HepG2 (cell line): ENCODE measurements at regions not wholly inside any gene's neighbourhood (a gene's known extent, or its start where the extent isn't known, plus 50 kb on each side); places are given as distances from the start of the nearest gene placed in this dataset.

Experiments
- ATAC-seq: fragments of 200-7000 bp; cut with Tn5 transposase; 3 replicates; pipeline ENCODE4 v1.9.1; 2020; ENCODE audit warnings: mild to moderate bottlenecking, moderate library complexity
- BruUV-seq: library from RNA; stranded (reverse); fragments of 400-500 nt; replicated peaks from 2 replicates; lab custom pipeline; 2021; lab: Mats Ljungman, UMichigan
- CTCF ChIA-PET: fragments of 300-600 bp; formaldehyde crosslinking; extraction: SDS; loops from one replicate; lab custom pipeline; 2021; ENCODE audit warnings: low total read pairs, inconsistent platforms, low intra/inter-chr PET ratio; lab: Yijun Ruan, JAX
- POLR2A ChIA-PET: fragments of 350-600 bp; sonication (Branson Sonifier 250); formaldehyde crosslinking; loops from one replicate; lab custom pipeline; 2020; ENCODE audit warnings: antibody characterized with exemption, inconsistent platforms; lab: Yijun Ruan, JAX
- DNase-seq: peaks from one replicate; pipeline ENCODE4 v3.0.0-alpha.2; 2015; ENCODE audit warnings: low spot score
- FAIRE-seq: peaks from 3 replicates; lab custom pipeline; 2011; peaks lifted over from hg19 to GRCh38; lab: Jason Lieb, UNC
- H2AFZ ChIP-seq: one replicate; pipeline ENCODE4 v1.6.1; 2011; ENCODE audit warnings: low read length, inconsistent platforms
- H3K27ac ChIP-seq: fragments of 300-600 bp; 3 replicates; pipeline ENCODE4 v1.8.0; 2011; ENCODE audit warnings: mixed run types, mild to moderate bottlenecking, mixed read lengths, low read length, inconsistent platforms; ENCODE audit not compliant: insufficient read depth; ENCODE audit errors: extremely low read length
- H3K27me3 ChIP-seq, 2 experiments: fragments of 200-600 bp in 1 of 2; 2 replicates in 1 of 2; 3 replicates in 1 of 2; pipeline versions ENCODE4 v1.6.0 to v1.8.0; 2011; ENCODE audit warnings: low read length in 2 of 2, mild to moderate bottlenecking in 2 of 2, moderate library complexity in 2 of 2, inconsistent platforms in 1 of 2; ENCODE audit not compliant: insufficient read depth in 2 of 2, control insufficient read depth in 1 of 2
- H3K36me3 ChIP-seq, 2 experiments: fragments of 200-600 bp in 1 of 2; replicated peaks in 1 of 2; 2 replicates in 1 of 2; 3 replicates in 1 of 2; pipeline versions ENCODE4 v1.5.1 to v1.8.0; 2011; ENCODE audit warnings: low read length in 2 of 2, inconsistent platforms in 1 of 2; ENCODE audit not compliant: insufficient read depth in 2 of 2, control insufficient read depth in 1 of 2
- H3K4me1 ChIP-seq: 2 replicates; pipeline ENCODE4 v1.5.1; 2012; ENCODE audit warnings: low read length, inconsistent platforms; ENCODE audit not compliant: insufficient read depth
- H3K4me2 ChIP-seq: 2 replicates; pipeline ENCODE4 v1.6.0; 2011; ENCODE audit warnings: low read depth, low read length, inconsistent platforms
- H3K4me3 ChIP-seq, 3 experiments: fragments of 200-600 bp in 1 of 3; sonication (generic), shearing (Covaris generic) in 1 of 3; replicated peaks in 1 of 3; 2 replicates each; pipeline ENCODE4 v1.5.1; 2011 to 2016; ENCODE audit warnings: low read length in 3 of 3, inconsistent platforms in 2 of 3, low read depth in 2 of 3, mild to moderate bottlenecking in 2 of 3, control low read depth in 1 of 3, mixed read lengths in 1 of 3; ENCODE audit not compliant: insufficient read depth in 1 of 3
- H3K79me2 ChIP-seq: one replicate; pipeline ENCODE4 v1.6.1; 2011; ENCODE audit warnings: low read length, inconsistent platforms; ENCODE audit not compliant: insufficient read depth
- H3K9ac ChIP-seq: 2 replicates; pipeline ENCODE4 v1.6.0; 2011; ENCODE audit warnings: mild to moderate bottlenecking, low read depth, low read length, inconsistent platforms; ENCODE audit not compliant: insufficient read depth
- H3K9me3 ChIP-seq: 2 replicates; pipeline ENCODE4 v1.5.1; 2012; ENCODE audit warnings: mild to moderate bottlenecking, low read length
- H4K20me1 ChIP-seq: 2 replicates; pipeline ENCODE4 v1.6.0; 2011; ENCODE audit warnings: inconsistent platforms, mild to moderate bottlenecking, low read length, moderate library complexity; ENCODE audit not compliant: insufficient read depth
- ATRX ChIP-seq: sonication (generic); formaldehyde crosslinking; IDR thresholded peaks from 2 replicates; pipeline ENCODE4 v1.4.0; 2020; ENCODE audit warnings: missing genetic modification reagents, borderline replicate concordance
- BRD4 ChIP-seq: sonication (generic); formaldehyde crosslinking; IDR thresholded peaks from 2 replicates; pipeline ENCODE4 v1.4.0; 2020; ENCODE audit warnings: missing genetic modification reagents
- CC2D1A ChIP-seq: sonication (generic); formaldehyde crosslinking; IDR thresholded peaks from 2 replicates; pipeline ENCODE4 v1.8.1; 2023; ENCODE audit warnings: mild to moderate bottlenecking, missing genetic modification reagents
- JDP2 ChIP-seq: sonication (generic); formaldehyde crosslinking; IDR thresholded peaks from 2 replicates; pipeline ENCODE4 v1.8.1; 2022; ENCODE audit warnings: missing genetic modification reagents, borderline replicate concordance
- KDM3A ChIP-seq: IDR thresholded peaks from 2 replicates; pipeline ENCODE4 v1.6.1; 2018; ENCODE audit warnings: low read depth, missing compliant biosample characterization
- KMT2A ChIP-seq: sonication (generic); formaldehyde crosslinking; IDR thresholded peaks from 2 replicates; pipeline ENCODE4 v1.4.0; 2020; ENCODE audit warnings: missing genetic modification reagents
- MAFK ChIP-seq, 2 experiments: IDR thresholded peaks in 1 of 2; conservative IDR thresholded peaks in 1 of 2; 2 replicates each; pipeline ENCODE4 v1.6.1; 2011; ENCODE audit warnings: improper control_type of control experiment in 2 of 2, low read length in 2 of 2
- NCOA2 ChIP-seq: sonication (generic); formaldehyde crosslinking; IDR thresholded peaks from 2 replicates; pipeline ENCODE4 v1.8.0; 2022; ENCODE audit warnings: inconsistent platforms
- SAFB2 ChIP-seq: sonication (generic); formaldehyde crosslinking; IDR thresholded peaks from 2 replicates; pipeline ENCODE4 v1.5.1; 2020; ENCODE audit warnings: missing genetic modification reagents, low read depth, mild to moderate bottlenecking, borderline replicate concordance
- SRSF4 ChIP-seq: fragments of 200-400 bp; formaldehyde crosslinking; IDR thresholded peaks from one replicate; pipeline ENCODE4 v1.6.1; 2018; ENCODE audit warnings: mild to moderate bottlenecking, low read depth, low read length, moderate library complexity; ENCODE audit not compliant: poor library complexity, severe bottlenecking
- THAP11 ChIP-seq: IDR thresholded peaks from 2 replicates; pipeline ENCODE4 v1.6.1; 2016; ENCODE audit warnings: missing biosample characterization, missing genetic modification reagents
- ZFP1 ChIP-seq: IDR thresholded peaks from 2 replicates; pipeline ENCODE4 v1.6.1; 2016
- ZFP37 ChIP-seq: sonication (generic); formaldehyde crosslinking; IDR thresholded peaks from 2 replicates; pipeline ENCODE4 v1.4.0; 2020; ENCODE audit warnings: missing genetic modification reagents, borderline replicate concordance
- ZNF143 ChIP-seq: sonication (generic); formaldehyde crosslinking; IDR thresholded peaks from 2 replicates; pipeline ENCODE4 v1.4.0; 2020; ENCODE audit warnings: missing genetic modification reagents
- ZNF350 ChIP-seq: sonication (generic); formaldehyde crosslinking; IDR thresholded peaks from 2 replicates; pipeline ENCODE4 v1.4.0; 2020; ENCODE audit warnings: mild to moderate bottlenecking, low read depth, missing genetic modification reagents, borderline replicate concordance
- ZNF44 ChIP-seq: sonication (generic); formaldehyde crosslinking; IDR thresholded peaks from 2 replicates; pipeline ENCODE4 v1.5.1; 2020; ENCODE audit warnings: mild to moderate bottlenecking, missing genetic modification reagents
- ZNF614 ChIP-seq: IDR thresholded peaks from 2 replicates; pipeline ENCODE4 v1.6.1; 2018; ENCODE audit warnings: missing biosample characterization, missing genetic modification reagents, inconsistent platforms, borderline replicate concordance
- ZNF678 ChIP-seq: sonication (generic); formaldehyde crosslinking; IDR thresholded peaks from 2 replicates; pipeline ENCODE4 v1.4.0; 2020; ENCODE audit warnings: mild to moderate bottlenecking, missing genetic modification reagents
- WGBS: methylation state at CpG from one replicate; pipeline ENCODE4 v1.1.6; 2017; ENCODE audit warnings: low lambda C conversion rate; 5-methylcytosine and 5-hydroxymethylcytosine counted together
- in situ Hi-C: cut with HindIII; loops from 2 replicates; pipeline ENCODE4 v1.10.0; 2017; ENCODE audit warnings: low pct_unique_long_range_greater_than_20kb; ENCODE audit not compliant: extremely low pct_ligation_motif_present
- intact Hi-C: fragments of 100-400 bp; cut with micrococcal nuclease; formaldehyde crosslinking; loops from one replicate; pipeline ENCODE4 v1.10.0; 2022; ENCODE audit not compliant: unreplicated experiment
- TF ChIP-seq, protein P1 (sequence below): sonication (generic); formaldehyde crosslinking; IDR thresholded peaks from 2 replicates; pipeline ENCODE4 v1.4.0; 2020; ENCODE audit warnings: mild to moderate bottlenecking, missing genetic modification reagents, borderline replicate concordance

DNA sequence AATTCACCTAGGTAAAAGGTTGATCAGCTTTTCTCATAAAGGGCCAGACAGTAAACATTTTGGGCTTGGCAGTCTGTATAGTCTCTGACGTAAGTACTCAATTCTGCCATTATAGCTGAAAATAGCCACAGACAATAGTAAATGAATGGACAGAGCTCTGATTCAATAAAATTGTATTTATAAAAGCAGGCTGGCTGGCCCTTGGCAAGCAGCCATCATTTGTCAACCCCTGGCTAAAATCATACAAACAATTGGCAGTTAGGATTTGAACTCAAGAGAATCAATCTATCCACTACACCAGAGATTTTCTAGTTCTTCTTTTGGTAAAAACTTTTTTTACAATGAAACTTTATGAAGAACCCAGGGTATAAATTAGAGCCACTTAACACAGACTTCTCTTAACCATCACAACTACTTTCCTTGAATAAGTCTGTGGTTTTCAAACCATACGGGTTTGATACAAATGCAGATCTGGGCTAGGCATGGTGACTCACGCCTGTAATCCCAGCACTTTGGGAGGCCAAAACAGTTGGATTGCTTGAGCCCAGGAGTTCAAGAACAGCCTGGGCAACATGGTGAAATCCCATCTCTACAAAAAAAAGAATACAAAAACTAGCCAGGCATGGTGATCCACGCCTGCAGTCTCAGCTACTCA lies 124.5 kb downstream of the SLC16A9 start:
- intact Hi-C loops: no loop called here
- 29% methylated on average over 4 of the region's 4 CpGs for WGBS
- Histone ChIP-seq H3K4me1 (no peaks in the 10 kb centered on the region), H3K27me3 (peaks cover 0 to 4% of the 10 kb centered on the region in 2 experiments; a peak in 1 of 5 replicates), H3K36me3 (no peaks in the 10 kb centered on the region), H3K9ac (no peak overlapping the region), H4K20me1 (no peaks in the 10 kb centered on the region), H2AFZ (no peak overlapping the region), H3K4me3 (no peak overlapping the region), H3K4me2 (no peak overlapping the region), H3K9me3 (no peaks in the 10 kb centered on the region), H3K79me2 (no peaks in the 10 kb centered on the region), H3K27ac (no peak overlapping the region)
- DNase-seq (no peak), ATAC-seq (no peak), FAIRE-seq (no peak)
- BruUV-seq: no TSS peak
- ChIA-PET CTCF (no interaction called here), POLR2A (no interaction called here)
- TF ChIP-seq NCOA2 (CRISPR knock-in tag): no peak
- no peak for TF ChIP-seq THAP11 (CRISPR knock-in tag)
- no peak for TF ChIP-seq SAFB2 (CRISPR knock-in tag)
- TF ChIP-seq ZFP1 (CRISPR knock-in tag): no peak
- TF ChIP-seq, protein P1, sequence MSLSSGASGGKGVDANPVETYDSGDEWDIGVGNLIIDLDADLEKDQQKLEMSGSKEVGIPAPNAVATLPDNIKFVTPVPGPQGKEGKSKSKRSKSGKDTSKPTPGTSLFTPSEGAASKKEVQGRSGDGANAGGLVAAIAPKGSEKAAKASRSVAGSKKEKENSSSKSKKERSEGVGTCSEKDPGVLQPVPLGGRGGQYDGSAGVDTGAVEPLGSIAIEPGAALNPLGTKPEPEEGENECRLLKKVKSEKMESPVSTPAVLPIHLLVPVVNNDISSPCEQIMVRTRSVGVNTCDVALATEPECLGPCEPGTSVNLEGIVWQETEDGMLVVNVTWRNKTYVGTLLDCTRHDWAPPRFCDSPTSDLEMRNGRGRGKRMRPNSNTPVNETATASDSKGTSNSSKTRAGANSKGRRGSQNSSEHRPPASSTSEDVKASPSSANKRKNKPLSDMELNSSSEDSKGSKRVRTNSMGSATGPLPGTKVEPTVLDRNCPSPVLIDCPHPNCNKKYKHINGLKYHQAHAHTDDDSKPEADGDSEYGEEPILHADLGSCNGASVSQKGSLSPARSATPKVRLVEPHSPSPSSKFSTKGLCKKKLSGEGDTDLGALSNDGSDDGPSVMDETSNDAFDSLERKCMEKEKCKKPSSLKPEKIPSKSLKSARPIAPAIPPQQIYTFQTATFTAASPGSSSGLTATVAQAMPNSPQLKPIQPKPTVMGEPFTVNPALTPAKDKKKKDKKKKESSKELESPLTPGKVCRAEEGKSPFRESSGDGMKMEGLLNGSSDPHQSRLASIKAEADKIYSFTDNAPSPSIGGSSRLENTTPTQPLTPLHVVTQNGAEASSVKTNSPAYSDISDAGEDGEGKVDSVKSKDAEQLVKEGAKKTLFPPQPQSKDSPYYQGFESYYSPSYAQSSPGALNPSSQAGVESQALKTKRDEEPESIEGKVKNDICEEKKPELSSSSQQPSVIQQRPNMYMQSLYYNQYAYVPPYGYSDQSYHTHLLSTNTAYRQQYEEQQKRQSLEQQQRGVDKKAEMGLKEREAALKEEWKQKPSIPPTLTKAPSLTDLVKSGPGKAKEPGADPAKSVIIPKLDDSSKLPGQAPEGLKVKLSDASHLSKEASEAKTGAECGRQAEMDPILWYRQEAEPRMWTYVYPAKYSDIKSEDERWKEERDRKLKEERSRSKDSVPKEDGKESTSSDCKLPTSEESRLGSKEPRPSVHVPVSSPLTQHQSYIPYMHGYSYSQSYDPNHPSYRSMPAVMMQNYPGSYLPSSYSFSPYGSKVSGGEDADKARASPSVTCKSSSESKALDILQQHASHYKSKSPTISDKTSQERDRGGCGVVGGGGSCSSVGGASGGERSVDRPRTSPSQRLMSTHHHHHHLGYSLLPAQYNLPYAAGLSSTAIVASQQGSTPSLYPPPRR (CRISPR knock-in tag): no peak
- no peak for TF ChIP-seq MAFK (conservative IDR thresholded peaks at IDR 0.05 in 1 of 2, IDR thresholded peaks at IDR 0.05 in 1 of 2; ENCODE audit: low read length in 2 of 2)
- TF ChIP-seq KDM3A (CRISPR knock-in tag): no peak
- no peak for TF ChIP-seq ZNF143 (CRISPR knock-in tag)
- no peak for TF ChIP-seq ZNF678 (CRISPR knock-in tag)
- no peak for TF ChIP-seq ZNF614
- no peak for TF ChIP-seq KMT2A (CRISPR knock-in tag)
- TF ChIP-seq JDP2: no peak
- no peak for TF ChIP-seq CC2D1A
- no peak for TF ChIP-seq ZFP37 (CRISPR knock-in tag)
- TF ChIP-seq SRSF4: no peak
- TF ChIP-seq BRD4: no peak
- no peak for TF ChIP-seq ZNF350
- no peak for TF ChIP-seq ZNF44 (CRISPR knock-in tag)
- no peak for TF ChIP-seq ATRX (CRISPR knock-in tag)
- in situ Hi-C loops: loop anchor here (25.0 kb wide), 1 partner anchor 673 kb away; no protein-coding TSS in a partner anchor
